Vagina (tissue), 2 donors: ENCODE measurements at regions not wholly inside any gene's neighbourhood (a gene's known extent, or its start where the extent isn't known, plus 50 kb on each side); places are given as distances from the start of the nearest gene placed in this dataset.

Experiments used
- POLR2A ChIP-seq, 2 donors: fragments of 450-650 bp; IDR thresholded peaks; one replicate each; pipeline ENCODE4 v1.6.1; 2017; ENCODE audit warnings: antibody characterized with exemption in 2 of 2, mild to moderate bottlenecking in 2 of 2, moderate library complexity in 2 of 2
- POLR2AphosphoS5 ChIP-seq, 2 donors: sonication (generic); formaldehyde crosslinking; IDR thresholded peaks; one replicate each; pipeline ENCODE4 v1.9.0; 2017; ENCODE audit warnings: antibody characterized with exemption in 2 of 2, mild to moderate bottlenecking in 2 of 2, low read depth in 1 of 2; ENCODE audit not compliant: insufficient read depth in 1 of 2
- TF ChIP-seq, protein P1 (sequence below), 3 experiments: fragments of 450-650 bp in 2 of 3; fragments of 200-600 bp in 1 of 3; sonication (generic) in 1 of 3; IDR thresholded peaks; one replicate each; pipeline ENCODE4 v1.5.1; 2017 to 2019; ENCODE audit warnings: antibody characterized with exemption in 3 of 3, mild to moderate bottlenecking in 2 of 3, moderate library complexity in 2 of 3

DNA sequence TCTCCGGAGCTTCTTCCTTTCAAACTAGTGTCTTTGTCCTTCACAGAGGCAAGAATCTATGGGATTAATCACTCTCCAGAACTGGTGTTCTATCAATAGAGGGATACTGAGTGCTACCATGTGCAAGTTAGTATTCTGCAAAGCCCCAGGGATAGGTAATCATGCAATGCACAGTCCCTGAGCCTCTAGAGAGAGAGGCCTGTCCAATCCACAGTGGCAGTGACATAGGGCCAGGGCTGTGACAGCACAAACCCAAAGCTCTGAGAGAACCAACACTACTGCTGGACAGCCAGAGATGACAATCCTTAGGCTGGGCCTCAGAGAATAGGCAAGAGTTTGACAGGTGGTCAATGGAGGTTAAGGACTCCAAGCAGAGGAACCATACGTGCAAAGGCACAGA is 66.8 kb upstream of the USP47 start:
- TF ChIP-seq, protein P1, sequence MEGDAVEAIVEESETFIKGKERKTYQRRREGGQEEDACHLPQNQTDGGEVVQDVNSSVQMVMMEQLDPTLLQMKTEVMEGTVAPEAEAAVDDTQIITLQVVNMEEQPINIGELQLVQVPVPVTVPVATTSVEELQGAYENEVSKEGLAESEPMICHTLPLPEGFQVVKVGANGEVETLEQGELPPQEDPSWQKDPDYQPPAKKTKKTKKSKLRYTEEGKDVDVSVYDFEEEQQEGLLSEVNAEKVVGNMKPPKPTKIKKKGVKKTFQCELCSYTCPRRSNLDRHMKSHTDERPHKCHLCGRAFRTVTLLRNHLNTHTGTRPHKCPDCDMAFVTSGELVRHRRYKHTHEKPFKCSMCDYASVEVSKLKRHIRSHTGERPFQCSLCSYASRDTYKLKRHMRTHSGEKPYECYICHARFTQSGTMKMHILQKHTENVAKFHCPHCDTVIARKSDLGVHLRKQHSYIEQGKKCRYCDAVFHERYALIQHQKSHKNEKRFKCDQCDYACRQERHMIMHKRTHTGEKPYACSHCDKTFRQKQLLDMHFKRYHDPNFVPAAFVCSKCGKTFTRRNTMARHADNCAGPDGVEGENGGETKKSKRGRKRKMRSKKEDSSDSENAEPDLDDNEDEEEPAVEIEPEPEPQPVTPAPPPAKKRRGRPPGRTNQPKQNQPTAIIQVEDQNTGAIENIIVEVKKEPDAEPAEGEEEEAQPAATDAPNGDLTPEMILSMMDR (IDR thresholded peaks at IDR 0.05), result no peak
- TF ChIP-seq POLR2AphosphoS5 (IDR thresholded peaks at IDR 0.05; ENCODE audit: insufficient read depth in 1 of 2, low read depth in 1 of 2), result no peak
- TF ChIP-seq POLR2A (IDR thresholded peaks at IDR 0.05), result no peak
